ENCODE measurements at regions not wholly inside any gene's neighbourhood (a gene's known extent, or its start where the extent isn't known, plus 50 kb on each side); places are given as distances from the start of the nearest gene placed in this dataset.

- Histone ChIP-seq H2BK5ac (ENCODE audit: low read depth, low read length) (no peak overlapping the region), H3K79me1 (ENCODE audit: low read depth, low read length) (no peaks in the 10 kb centered on the region), H3K9ac (replicated peaks in 1 of 4; ENCODE audit: extremely low read depth in 1 of 4, low read depth in 3 of 4, low read length in 3 of 4) (no peak overlapping the region), H3K18ac (ENCODE audit: extremely low read depth, low read length) (no peak overlapping the region), H4K20me1 (replicated peaks in 1 of 2; ENCODE audit: control insufficient read depth in 1 of 2, insufficient read depth in 2 of 2, low read length in 2 of 2) (no peaks in the 10 kb centered on the region), H3K4me1 (replicated peaks in 1 of 4; ENCODE audit: control insufficient read depth in 3 of 4, insufficient read depth in 4 of 4, low read length in 3 of 4) (no peaks in the 10 kb centered on the region), H3K4me2 (ENCODE audit: insufficient read depth in 1 of 2, low read depth in 2 of 2, low read length in 2 of 2) (no peak overlapping the region), H2BK20ac (ENCODE audit: low read length) (no peak overlapping the region), H3K4me3 (ENCODE audit: extremely low read depth in 1 of 4, insufficient read depth in 2 of 4, low read depth in 3 of 4, low read length in 4 of 4) (no peak overlapping the region), H4K91ac (replicated peaks; ENCODE audit: insufficient read length, low read length) (no peak overlapping the region), H2BK15ac (ENCODE audit: low read length) (no peak overlapping the region), H3K27me3 (replicated peaks in 1 of 4; ENCODE audit: control insufficient read depth in 3 of 4, extremely low read depth in 1 of 4, insufficient read depth in 3 of 4, low read length in 3 of 4) (no peaks in the 10 kb centered on the region), H3K56ac (replicated peaks; ENCODE audit: insufficient read length, low read depth, low read length) (no peak overlapping the region), H3K23me2 (ENCODE audit: low read depth, low read length) (no peaks in the 10 kb centered on the region), H4K5ac (ENCODE audit: insufficient read length, low read depth, low read length) (no peak overlapping the region), H3K9me3 (ENCODE audit: insufficient read depth in 2 of 2, low read depth in 1 of 2, low read length in 1 of 2) (peaks cover 92 to 97% of the 10 kb centered on the region in 2 experiments), H2AFZ (ENCODE audit: low read length) (no peak overlapping the region), H3K4ac (replicated peaks; ENCODE audit: insufficient read length, low read depth, low read length) (no peak overlapping the region), H3K27ac (ENCODE audit: low read depth, low read length) (no peak overlapping the region), H3K36me3 (ENCODE audit: control insufficient read depth in 2 of 4, insufficient read depth in 4 of 4, low read length in 3 of 4) (no peaks in the 10 kb centered on the region; a peak in 1 of 8 replicates), H3K79me2 (ENCODE audit: control insufficient read depth in 1 of 2, insufficient read depth in 2 of 2, low read length in 2 of 2) (no peaks in the 10 kb centered on the region), H4K8ac (ENCODE audit: extremely low read depth, insufficient read depth, low read length) (no peak overlapping the region), H2AK5ac (ENCODE audit: low read depth, low read length) (no peak overlapping the region), H3K14ac (ENCODE audit: insufficient read length) (no peak overlapping the region), H2BK12ac (ENCODE audit: low read depth, low read length) (no peak overlapping the region), H2BK120ac (replicated peaks; ENCODE audit: low read depth, low read length) (no peak overlapping the region), H3K23ac (ENCODE audit: insufficient read length) (no peak overlapping the region)
- no peak for FAIRE-seq
- ChIA-PET POLR2A (ENCODE audit: partially characterized antibody) (interaction anchor here (0.6 kb wide), 1 partner anchor 54 kb away, joined by 3 read pairs; no protein-coding TSS in a partner anchor), CTCF (ENCODE audit: partially characterized antibody) (interaction anchor here (1.2 kb wide), 1 partner anchor 460 kb away, joined by 3 read pairs; no protein-coding TSS in a partner anchor)
- WGBS, 2 experiments (ENCODE audit: extremely low coverage in 1 of 2, insufficient coverage in 1 of 2, insufficient read length in 1 of 2, insufficient replicate concordance in 2 of 2, low coverage in 1 of 2, low lambda C conversion rate in 2 of 2, missing lambda C conversion rate in 1 of 2), result 72% methylated on average over 1 of the region's 1 CpG; no CpG with 5 or more reads in 1 of the 2 experiments
- DNase-seq (ENCODE audit: low read depth in 1 of 2, low spot score in 2 of 2), result no peak
- TF ChIP-seq ATF3 (IDR thresholded peaks at IDR 0.05; ENCODE audit: insufficient read depth, low read depth, low read length), result no peak
- TF ChIP-seq SP4 (IDR thresholded peaks at IDR 0.05; ENCODE audit: low read length), result no peak
- no peak for TF ChIP-seq SIRT6 (IDR thresholded peaks at IDR 0.05; ENCODE audit: low read length)
- TF ChIP-seq TCF12 (IDR thresholded peaks at IDR 0.05; ENCODE audit: low read depth, low read length), result no peak
- no peak for TF ChIP-seq SP1 (IDR thresholded peaks at IDR 0.05; ENCODE audit: low read depth, low read length)
- no peak for TF ChIP-seq CREB1 (IDR thresholded peaks at IDR 0.05)
- no peak for TF ChIP-seq TAF7 (optimal IDR thresholded peaks at IDR 0.05; ENCODE audit: borderline replicate concordance, low read depth, low read length)
- TF ChIP-seq, protein P1, sequence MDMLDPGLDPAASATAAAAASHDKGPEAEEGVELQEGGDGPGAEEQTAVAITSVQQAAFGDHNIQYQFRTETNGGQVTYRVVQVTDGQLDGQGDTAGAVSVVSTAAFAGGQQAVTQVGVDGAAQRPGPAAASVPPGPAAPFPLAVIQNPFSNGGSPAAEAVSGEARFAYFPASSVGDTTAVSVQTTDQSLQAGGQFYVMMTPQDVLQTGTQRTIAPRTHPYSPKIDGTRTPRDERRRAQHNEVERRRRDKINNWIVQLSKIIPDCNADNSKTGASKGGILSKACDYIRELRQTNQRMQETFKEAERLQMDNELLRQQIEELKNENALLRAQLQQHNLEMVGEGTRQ (IDR thresholded peaks at IDR 0.05; ENCODE audit: low read length), result no peak
- TF ChIP-seq TEAD4 (IDR thresholded peaks at IDR 0.05; ENCODE audit: low read depth, low read length), result no peak
- no peak for TF ChIP-seq HDAC6 (IDR thresholded peaks at IDR 0.05; ENCODE audit: low read depth, low read length)
- no peak for TF ChIP-seq GABPA (IDR thresholded peaks at IDR 0.05; ENCODE audit: borderline replicate concordance, insufficient read depth, low read length)
- TF ChIP-seq EGR1 (IDR thresholded peaks at IDR 0.05; ENCODE audit: borderline replicate concordance, low read depth, low read length), result no peak
- no peak for TF ChIP-seq RNF2 (IDR thresholded peaks at IDR 0.05; ENCODE audit: borderline replicate concordance, low read depth, low read length, missing control alignments, poor library complexity, severe bottlenecking)
- TF ChIP-seq SIN3A (conservative IDR thresholded peaks at IDR 0.05 in 1 of 2, IDR thresholded peaks at IDR 0.05 in 1 of 2; ENCODE audit: low read depth in 1 of 2, low read length in 2 of 2), result no peak
These were observed 50.8 kb upstream of the ZNF680 start for GRCh38 chr7:64613653-64614052.
